Gastroesophageal sphincter (tissue), 3 donors: ENCODE measurements at regions not wholly inside any gene's neighbourhood (a gene's known extent, or its start where the extent isn't known, plus 50 kb on each side); places are given as distances from the start of the nearest gene placed in this dataset.

ENCODE experiments used
- CTCF ChIP-seq, 4 experiments: fragments of 200-600 bp in 2 of 4; fragments of 450-650 bp in 2 of 4; sonication (generic) in 1 of 4; IDR thresholded peaks; one replicate each; pipeline ENCODE4 v1.5.1; 2017 to 2019; ENCODE audit warnings: antibody characterized with exemption in 4 of 4, mild to moderate bottlenecking in 2 of 4, moderate library complexity in 2 of 4
- EP300 ChIP-seq: sonication (generic); formaldehyde crosslinking; IDR thresholded peaks from one replicate; pipeline ENCODE4 v1.6.1; 2017; ENCODE audit warnings: antibody characterized with exemption, mild to moderate bottlenecking
- POLR2A ChIP-seq, 2 donors: fragments of 450-650 bp; IDR thresholded peaks; one replicate each; pipeline ENCODE4 v1.6.1; 2017; ENCODE audit warnings: antibody characterized with exemption in 2 of 2, mild to moderate bottlenecking in 2 of 2, moderate library complexity in 1 of 2
- POLR2AphosphoS5 ChIP-seq: sonication (generic); formaldehyde crosslinking; IDR thresholded peaks from one replicate; pipeline ENCODE4 v1.6.1; 2017; ENCODE audit warnings: antibody characterized with exemption

GRCh38 chr3:198112031-198112430 is 152.0 kb downstream of the LMLN start:
- no peak for TF ChIP-seq CTCF (IDR thresholded peaks at IDR 0.05)
- no peak for TF ChIP-seq POLR2A (IDR thresholded peaks at IDR 0.05)
- no peak for TF ChIP-seq EP300
- no peak for TF ChIP-seq POLR2AphosphoS5
